Upper lobe of left lung (tissue), 6 donors: ENCODE measurements at regions not wholly inside any gene's neighbourhood (a gene's known extent, or its start where the extent isn't known, plus 50 kb on each side); places are given as distances from the start of the nearest gene placed in this dataset.

Experiments used
- ATAC-seq, 2 donors: fragments of 200-7000 bp; cut with Tn5 transposase; one replicate each; pipeline ENCODE4 v1.9.1; 2022; ENCODE audit warnings: mild to moderate bottlenecking in 2 of 2, moderate library complexity in 2 of 2; ENCODE audit not compliant: low FRiP score in 2 of 2
- DNase-seq, 2 donors: peaks; one replicate each; pipeline ENCODE4 v3.0.0-alpha.2; 2019 to 2020
- H3K27ac ChIP-seq, 4 donors: fragments of 200-600 bp; sonication (generic); one replicate each; pipeline ENCODE4 v1.5.1; 2016 to 2019
- H3K27me3 ChIP-seq, 4 donors: fragments of 200-600 bp; sonication (generic); one replicate each; pipeline ENCODE4 v1.5.1; 2017 to 2019
- H3K36me3 ChIP-seq, 4 donors: fragments of 200-600 bp; sonication (generic); one replicate each; pipeline ENCODE4 v1.5.1; 2016 to 2019
- H3K4me1 ChIP-seq, 4 donors: fragments of 200-600 bp; sonication (generic); one replicate each; pipeline ENCODE4 v1.5.1; 2018 to 2019
- H3K4me3 ChIP-seq, 4 donors: fragments of 200-600 bp; sonication (generic); one replicate each; pipeline ENCODE4 v1.5.1; 2017 to 2019; ENCODE audit warnings: mild to moderate bottlenecking in 2 of 4, moderate library complexity in 1 of 4
- H3K9me3 ChIP-seq, 4 donors: fragments of 200-600 bp; sonication (generic); one replicate each; pipeline ENCODE4 v1.5.1; 2018 to 2019
- EP300 ChIP-seq, 4 donors: sonication (generic); formaldehyde crosslinking; IDR thresholded peaks; one replicate each; pipeline ENCODE4 v1.5.1; 2017; ENCODE audit warnings: antibody characterized with exemption in 4 of 4, control low read depth in 2 of 4
- POLR2A ChIP-seq, 4 donors: fragments of 450-650 bp; IDR thresholded peaks; one replicate each; pipeline ENCODE4 v1.5.1; 2016 to 2017; ENCODE audit warnings: antibody characterized with exemption in 4 of 4, mild to moderate bottlenecking in 2 of 4
- POLR2AphosphoS5 ChIP-seq, 2 donors: sonication (generic); formaldehyde crosslinking; IDR thresholded peaks; one replicate each; pipeline ENCODE4 v1.5.1; 2017; ENCODE audit warnings: antibody characterized with exemption in 2 of 2
- WGBS, 2 donors: methylation state at CpG; one replicate each; pipeline ENCODE4 v1.1.5; 2017 to 2018; 5-methylcytosine and 5-hydroxymethylcytosine counted together
- TF ChIP-seq, protein P1 (sequence below), 6 experiments: fragments of 450-650 bp in 4 of 6; fragments of 200-600 bp in 2 of 6; sonication (generic) in 2 of 6; IDR thresholded peaks; one replicate each; pipeline ENCODE4 v1.5.1; 2016 to 2019; ENCODE audit warnings: antibody characterized with exemption in 6 of 6
- donor health status: DM: no; HTN: no; CAD: no; lungs with moderate emphysema.
- donor health status: DM: no; HTN: yes; CAD: no; lungs with severe emphysema.

DNA sequence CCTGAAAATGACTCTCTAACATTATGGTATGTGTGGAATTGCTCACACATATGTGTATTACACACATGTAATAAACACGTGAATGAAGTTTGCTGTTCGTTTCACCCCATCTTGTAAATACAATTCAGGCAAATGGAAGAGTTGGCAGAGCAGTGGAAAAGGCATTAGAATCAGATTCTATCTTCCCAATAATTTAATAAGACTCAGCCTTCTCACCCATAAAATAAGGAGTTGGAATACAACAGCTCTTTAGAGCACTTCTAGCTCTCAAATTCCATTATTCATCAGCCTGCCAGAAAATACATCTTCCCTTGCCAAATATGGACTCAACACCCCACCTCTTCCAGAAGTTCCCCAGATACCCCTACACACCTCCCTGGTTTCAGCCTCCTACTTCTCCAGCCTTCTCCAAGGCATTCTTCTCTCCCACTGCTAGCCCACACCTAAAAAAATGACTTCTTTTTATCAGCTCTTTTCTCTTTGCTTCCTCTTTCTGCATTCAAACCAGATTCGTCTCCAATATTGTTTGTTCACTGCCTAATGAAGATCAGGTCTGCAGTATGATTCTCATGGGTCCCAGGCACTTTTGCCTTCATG is 66.2 kb upstream of the DYRK2 start:
- no peaks in the 10 kb centered on the region for H3K27me3 ChIP-seq
- DNase-seq (no peak), ATAC-seq (no peak)
- H3K27ac ChIP-seq = no peak overlapping the region
- H3K4me3 ChIP-seq = no peak overlapping the region
- TF ChIP-seq EP300 (IDR thresholded peaks at IDR 0.05) (no peak), POLR2AphosphoS5 (IDR thresholded peaks at IDR 0.05) (no peak), POLR2A (IDR thresholded peaks at IDR 0.05) (no peak)
- TF ChIP-seq, protein P1, sequence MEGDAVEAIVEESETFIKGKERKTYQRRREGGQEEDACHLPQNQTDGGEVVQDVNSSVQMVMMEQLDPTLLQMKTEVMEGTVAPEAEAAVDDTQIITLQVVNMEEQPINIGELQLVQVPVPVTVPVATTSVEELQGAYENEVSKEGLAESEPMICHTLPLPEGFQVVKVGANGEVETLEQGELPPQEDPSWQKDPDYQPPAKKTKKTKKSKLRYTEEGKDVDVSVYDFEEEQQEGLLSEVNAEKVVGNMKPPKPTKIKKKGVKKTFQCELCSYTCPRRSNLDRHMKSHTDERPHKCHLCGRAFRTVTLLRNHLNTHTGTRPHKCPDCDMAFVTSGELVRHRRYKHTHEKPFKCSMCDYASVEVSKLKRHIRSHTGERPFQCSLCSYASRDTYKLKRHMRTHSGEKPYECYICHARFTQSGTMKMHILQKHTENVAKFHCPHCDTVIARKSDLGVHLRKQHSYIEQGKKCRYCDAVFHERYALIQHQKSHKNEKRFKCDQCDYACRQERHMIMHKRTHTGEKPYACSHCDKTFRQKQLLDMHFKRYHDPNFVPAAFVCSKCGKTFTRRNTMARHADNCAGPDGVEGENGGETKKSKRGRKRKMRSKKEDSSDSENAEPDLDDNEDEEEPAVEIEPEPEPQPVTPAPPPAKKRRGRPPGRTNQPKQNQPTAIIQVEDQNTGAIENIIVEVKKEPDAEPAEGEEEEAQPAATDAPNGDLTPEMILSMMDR (IDR thresholded peaks at IDR 0.05) = no peak
- H3K4me1 ChIP-seq = no peaks in the 10 kb centered on the region
- 71 to 74% methylated on average over 3 of the region's 3 CpGs for WGBS, 2 donors
- no peaks in the 10 kb centered on the region for H3K9me3 ChIP-seq
- H3K36me3 ChIP-seq = no peaks in the 10 kb centered on the region

DNA sequence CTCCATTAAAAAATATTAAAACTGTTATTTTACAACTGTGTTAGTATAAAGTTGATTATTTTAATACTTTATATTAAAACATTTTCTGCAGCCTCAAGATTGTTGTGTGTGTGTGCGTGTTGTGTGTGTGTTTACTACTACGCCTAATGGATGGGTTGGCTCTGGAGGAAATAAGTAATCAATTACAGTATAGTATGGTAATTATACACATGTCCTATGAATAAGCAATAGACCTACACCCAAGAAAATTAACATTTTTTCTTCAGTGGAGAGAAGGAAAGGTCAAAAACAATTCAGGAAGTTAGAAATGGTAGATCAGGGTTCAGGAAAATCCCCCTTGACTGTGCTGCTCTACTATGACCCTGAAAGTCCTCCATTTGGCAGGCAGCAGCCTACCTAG is 65.7 kb upstream of the DYRK2 start:
- Histone ChIP-seq H3K27ac (no peak overlapping the region), H3K4me3 (no peak overlapping the region), H3K36me3 (no peaks in the 10 kb centered on the region), H3K4me1 (no peaks in the 10 kb centered on the region), H3K9me3 (no peaks in the 10 kb centered on the region), H3K27me3 (no peaks in the 10 kb centered on the region)
- ATAC-seq (no peak), DNase-seq (no peak)
- TF ChIP-seq POLR2A (IDR thresholded peaks at IDR 0.05) (no peak), POLR2AphosphoS5 (IDR thresholded peaks at IDR 0.05) (no peak), EP300 (IDR thresholded peaks at IDR 0.05) (no peak)
- TF ChIP-seq, protein P1 (IDR thresholded peaks at IDR 0.05) = no peak
- WGBS, 2 donors = 96% methylated on average over 2 of the region's 2 CpGs

DNA sequence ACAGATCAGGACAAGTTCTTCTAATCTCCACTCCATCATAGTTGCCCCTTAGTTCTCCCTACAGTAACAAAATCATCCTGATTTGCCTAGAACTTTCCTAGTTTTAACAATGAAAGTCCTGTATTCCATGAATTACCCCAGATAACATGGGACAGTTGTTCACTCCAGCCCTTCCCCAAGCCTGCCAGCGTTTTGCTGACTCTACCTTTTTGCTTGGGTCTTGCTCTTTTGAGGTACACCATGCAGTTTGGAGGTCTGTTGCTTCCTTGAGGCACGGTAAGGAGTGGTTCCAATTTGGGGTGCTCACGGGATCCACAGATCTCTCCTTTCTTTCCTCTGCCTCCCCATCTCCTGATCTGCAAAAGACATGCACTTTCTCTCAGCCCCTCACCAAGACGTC is 61.6 kb upstream of the DYRK2 start:
- Histone ChIP-seq H3K9me3 (no peaks in the 10 kb centered on the region), H3K4me1 (no peaks in the 10 kb centered on the region), H3K27ac (no peak overlapping the region), H3K27me3 (no peaks in the 10 kb centered on the region), H3K4me3 (no peak overlapping the region), H3K36me3 (no peaks in the 10 kb centered on the region)
- TF ChIP-seq, protein P1 (IDR thresholded peaks at IDR 0.05) = no peak
- no peak for TF ChIP-seq POLR2A (IDR thresholded peaks at IDR 0.05)
- no peak for TF ChIP-seq POLR2AphosphoS5 (IDR thresholded peaks at IDR 0.05)
- no peak for TF ChIP-seq EP300 (IDR thresholded peaks at IDR 0.05)
- DNase-seq (no peak), ATAC-seq (no peak)
- WGBS, 2 donors = 84 to 87% methylated on average over 4 of the region's 4 CpGs

DNA sequence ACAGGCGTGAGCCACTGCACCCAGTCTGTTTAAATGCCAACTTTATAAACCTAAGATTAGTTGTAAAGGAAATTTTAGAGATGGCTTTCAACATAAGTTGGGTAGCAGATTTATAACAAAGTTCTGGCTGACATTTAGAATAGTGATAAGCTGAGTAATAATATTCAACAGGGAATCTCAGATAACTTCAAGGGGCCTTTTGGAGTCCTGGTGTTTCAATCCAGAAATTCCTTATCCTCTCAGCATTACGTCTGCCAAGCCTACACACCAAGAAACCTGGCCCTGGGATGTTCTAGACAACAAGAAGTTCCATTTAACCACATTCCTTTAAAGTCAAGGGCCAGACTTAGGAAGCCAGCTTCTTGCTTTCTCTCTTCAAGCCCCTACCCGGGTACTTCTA is 59.5 kb upstream of the DYRK2 start:
- H3K9me3 ChIP-seq = no peaks in the 10 kb centered on the region
- ATAC-seq (peak in 1 of 2 donors; percentile 62), DNase-seq (no peak)
- peaks cover 0 to 9% (median 6%) of the 10 kb centered on the region in 4 donors for H3K4me1 ChIP-seq
- H3K27ac ChIP-seq = no peak overlapping the region
- H3K4me3 ChIP-seq = no peak overlapping the region
- no peaks in the 10 kb centered on the region for H3K27me3 ChIP-seq
- no peaks in the 10 kb centered on the region for H3K36me3 ChIP-seq
- WGBS, 2 donors = 84 to 95% methylated on average over 3 of the region's 3 CpGs
- TF ChIP-seq, protein P1 (IDR thresholded peaks at IDR 0.05) = no peak
- TF ChIP-seq POLR2AphosphoS5 (IDR thresholded peaks at IDR 0.05) (no peak), POLR2A (IDR thresholded peaks at IDR 0.05) (no peak), EP300 (IDR thresholded peaks at IDR 0.05) (no peak)

DNA sequence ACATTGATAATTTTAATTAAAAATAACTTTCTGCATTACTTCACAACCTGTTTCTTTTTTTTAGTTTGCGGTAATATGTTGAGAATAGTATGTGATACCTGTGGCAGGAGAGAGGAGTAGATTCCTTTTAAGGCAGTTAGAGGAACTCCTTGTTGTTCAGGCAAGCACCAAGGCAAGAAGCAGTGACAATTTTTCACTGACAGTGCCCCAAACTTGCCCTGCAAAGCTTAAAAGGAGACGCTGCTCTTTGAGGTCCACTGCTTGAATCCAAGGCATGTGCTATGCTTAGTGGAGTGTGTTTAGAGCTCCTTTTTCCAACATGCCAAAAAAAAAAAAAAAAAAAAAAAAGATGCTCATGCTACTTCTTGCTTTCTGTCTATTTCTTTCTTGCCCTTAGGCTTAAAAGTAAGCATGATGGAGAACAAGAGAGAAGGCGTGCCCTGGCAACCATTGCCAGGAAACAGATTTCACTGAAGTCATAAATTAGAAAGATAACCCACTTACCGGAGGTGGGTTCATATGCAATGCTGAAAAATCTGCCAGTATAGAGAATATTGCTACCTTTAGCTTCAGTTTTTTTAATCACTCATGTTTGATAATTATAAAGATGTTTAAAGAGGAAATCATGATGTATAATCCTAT is 58.3 kb upstream of the DYRK2 start:
- Histone ChIP-seq H3K9me3 (no peaks in the 10 kb centered on the region), H3K4me1 (peaks cover 0 to 9% (median 6%) of the 10 kb centered on the region in 4 donors), H3K4me3 (no peak overlapping the region), H3K27me3 (no peaks in the 10 kb centered on the region), H3K27ac (no peak overlapping the region), H3K36me3 (no peaks in the 10 kb centered on the region)
- ATAC-seq (no peak), DNase-seq (no peak)
- no peak for TF ChIP-seq EP300 (IDR thresholded peaks at IDR 0.05)
- no peak for TF ChIP-seq POLR2A (IDR thresholded peaks at IDR 0.05)
- TF ChIP-seq POLR2AphosphoS5 (IDR thresholded peaks at IDR 0.05) = no peak
- TF ChIP-seq, protein P1 (IDR thresholded peaks at IDR 0.05) = no peak
- 52 to 67% methylated on average over 4 of the region's 4 CpGs for WGBS, 2 donors
